K562 (cell line): ENCODE measurements at regions not wholly inside any gene's neighbourhood (a gene's known extent, or its start where the extent isn't known, plus 50 kb on each side); places are given as distances from the start of the nearest gene placed in this dataset.

Experiments used
- ATAC-seq: fragments of 200-7000 bp; cut with Tn5 transposase; 3 replicates; pipeline ENCODE4 v1.9.1; 2020; ENCODE audit warnings: moderate library complexity
- BruUV-seq: library from RNA; stranded (reverse); fragments of 400-500 nt; replicated peaks from 2 replicates; lab custom pipeline; 2021; lab: Mats Ljungman, UMichigan
- CTCF ChIA-PET: fragments of 300-600 bp; formaldehyde crosslinking; extraction: SDS; loops from one replicate; lab custom pipeline; 2021; ENCODE audit warnings: low intra/inter-chr PET ratio; lab: Yijun Ruan, JAX
- POLR2A ChIA-PET: fragments of 300-600, 350-650 bp; sonication (Branson Sonifier 250); formaldehyde crosslinking; extraction: SDS; loops from one replicate; lab custom pipeline; 2021; ENCODE audit warnings: antibody characterized with exemption, inconsistent platforms; lab: Yijun Ruan, JAX
- DNase-seq, 4 experiments: peaks; one replicate each; pipeline versions ENCODE4 v3.0.0 to v3.0.0-alpha.2; 2011 to 2018; ENCODE audit warnings: low spot score in 3 of 4, mixed read lengths in 3 of 4; ENCODE audit errors: extremely low read depth in 1 of 4
- FAIRE-seq: peaks from 2 replicates; lab custom pipeline; 2011; peaks lifted over from hg19 to GRCh38; lab: Jason Lieb, UNC
- H2AFZ ChIP-seq: 2 replicates; pipeline ENCODE4 v1.6.0; 2011; ENCODE audit warnings: low read depth, low read length, control low read depth, inconsistent platforms
- H3K27ac ChIP-seq: fragments of 200-600 bp; 3 replicates; pipeline ENCODE4 v1.8.0; 2011; ENCODE audit warnings: low read depth, mild to moderate bottlenecking, control low read depth, inconsistent platforms, low read length, moderate library complexity, mixed read lengths; ENCODE audit errors: extremely low read depth
- H3K27me3 ChIP-seq, 2 experiments: fragments of 300-600 bp in 1 of 2; 2 replicates in 1 of 2; 3 replicates in 1 of 2; pipeline versions ENCODE4 v1.6.0 to v1.8.0; 2011; ENCODE audit warnings: inconsistent platforms in 2 of 2, low read length in 2 of 2, mild to moderate bottlenecking in 1 of 2, mixed read lengths in 1 of 2, moderate library complexity in 1 of 2; ENCODE audit not compliant: control insufficient read depth in 2 of 2, insufficient read depth in 2 of 2
- H3K36me3 ChIP-seq: fragments of 300-600 bp; 3 replicates; pipeline ENCODE4 v1.8.0; 2011; ENCODE audit warnings: mild to moderate bottlenecking, low read length, inconsistent platforms; ENCODE audit not compliant: control insufficient read depth, insufficient read depth
- H3K4me1 ChIP-seq, 2 experiments: fragments of 200-600 bp in 1 of 2; replicated peaks in 1 of 2; 2 replicates in 1 of 2; 3 replicates in 1 of 2; pipeline versions ENCODE4 v1.5.1 to v1.8.0; 2011; ENCODE audit warnings: inconsistent platforms in 2 of 2, low read length in 2 of 2, mild to moderate bottlenecking in 1 of 2, mixed read lengths in 1 of 2, moderate library complexity in 1 of 2; ENCODE audit not compliant: control insufficient read depth in 2 of 2, insufficient read depth in 2 of 2
- H3K4me2 ChIP-seq: 2 replicates; pipeline ENCODE4 v1.6.1; 2011; ENCODE audit warnings: low read length, control low read depth, inconsistent platforms, mixed read lengths; ENCODE audit not compliant: insufficient read depth
- H3K4me3 ChIP-seq: fragments of 200-600 bp; sonication (generic), shearing (Covaris generic); 2 replicates; pipeline ENCODE4 v1.5.1; 2016; ENCODE audit warnings: control low read depth, inconsistent platforms
- H3K79me2 ChIP-seq: fragments of 200-600 bp; 3 replicates; pipeline ENCODE4 v1.8.0; 2011; ENCODE audit warnings: low read length, inconsistent platforms; ENCODE audit not compliant: control insufficient read depth, insufficient read depth
- H3K9ac ChIP-seq, 2 experiments: 2 replicates each; pipeline versions ENCODE4 v1.6.0 to v1.6.1; 2011; ENCODE audit warnings: low read depth in 2 of 2, low read length in 2 of 2, control low read depth in 1 of 2, inconsistent platforms in 1 of 2, mild to moderate bottlenecking in 1 of 2, mixed read lengths in 1 of 2; ENCODE audit not compliant: insufficient read depth in 1 of 2
- H3K9me1 ChIP-seq: one replicate; pipeline ENCODE4 v1.6.0; 2011; ENCODE audit warnings: inconsistent platforms, mild to moderate bottlenecking, low read length, moderate library complexity; ENCODE audit not compliant: control insufficient read depth, insufficient read depth
- H3K9me3 ChIP-seq: replicated peaks from 2 replicates; pipeline ENCODE4 v1.5.1; 2011; ENCODE audit warnings: low read depth, low read length, inconsistent platforms; ENCODE audit not compliant: control insufficient read depth, insufficient read depth
- H4K20me1 ChIP-seq: replicated peaks from 2 replicates; pipeline ENCODE4 v1.6.1; 2011; ENCODE audit warnings: low read length, inconsistent platforms, mixed read lengths; ENCODE audit not compliant: control insufficient read depth, insufficient read depth
- HDAC1 ChIP-seq, 2 experiments: fragments of 450-650 bp; IDR thresholded peaks; 2 replicates each; pipeline ENCODE4 v1.6.1; 2016 to 2017; ENCODE audit warnings: inconsistent platforms in 1 of 2, mild to moderate bottlenecking in 1 of 2, moderate library complexity in 1 of 2
- JUND ChIP-seq, 2 experiments: IDR thresholded peaks; 2 replicates in 1 of 2; 3 replicates in 1 of 2; pipeline ENCODE4 v1.6.1; 2011; ENCODE audit warnings: borderline replicate concordance in 2 of 2, low read depth in 2 of 2, low read length in 2 of 2, improper control_type of control experiment in 1 of 2, missing biosample characterization in 1 of 2, missing genetic modification characterization in 1 of 2, missing genetic modification reagents in 1 of 2
- NR4A1 ChIP-seq, 2 experiments: fragments of 250-450 bp in 1 of 2; fragments of 450-650 bp in 1 of 2; sonication (Bioruptor Pico) in 1 of 2; IDR thresholded peaks; 2 replicates each; pipeline versions ENCODE4 v1.4.0 to v1.6.1; 2016 to 2020; ENCODE audit warnings: mild to moderate bottlenecking in 2 of 2, missing compliant biosample characterization in 1 of 2, missing genetic modification characterization in 1 of 2, moderate library complexity in 1 of 2
- NUFIP1 ChIP-seq: fragments of 450-650 bp; IDR thresholded peaks from 2 replicates; pipeline ENCODE4 v1.6.1; 2018; ENCODE audit not compliant: partially characterized antibody
- TAF1 ChIP-seq: IDR thresholded peaks from 2 replicates; pipeline ENCODE4 v1.6.1; 2011; ENCODE audit warnings: mild to moderate bottlenecking, low read length, moderate library complexity; ENCODE audit not compliant: insufficient read depth, control insufficient read depth, severe bottlenecking; ENCODE audit errors: extremely low read depth
- WGBS: fragments of 100-300 bp; shearing (Covaris generic); methylation state at CpG from one replicate; pipeline ENCODE4 v1.1.6; 2016; ENCODE audit warnings: low coverage, mixed read lengths; ENCODE audit not compliant: insufficient coverage; ENCODE audit errors: missing lambda C conversion rate; 5-methylcytosine and 5-hydroxymethylcytosine counted together
- in situ Hi-C: fragments of 300-500 bp; cut with MboI; formaldehyde crosslinking; loops from 4 replicates; pipeline ENCODE4 v1.15.0; 2018; ENCODE audit warnings: inconsistent platforms, mixed read lengths
- intact Hi-C: fragments of 100-400 bp; cut with micrococcal nuclease; formaldehyde crosslinking; loops from 2 replicates; pipeline ENCODE4 v1.14.2; 2022

- ChIA-PET POLR2A (no interaction called here), CTCF (no interaction called here)
- no peak overlapping the region for H3K9ac ChIP-seq
- ATAC-seq = no peak
- H3K27ac ChIP-seq = no peak overlapping the region
- in situ Hi-C loops (no loop called here), intact Hi-C loops (no loop called here)
- no peaks in the 10 kb centered on the region for H3K27me3 ChIP-seq
- H3K36me3 ChIP-seq = no peaks in the 10 kb centered on the region
- TF ChIP-seq JUND (IDR thresholded peaks at IDR 0.05; ENCODE audit: borderline replicate concordance, low read depth, low read length) (no peak), JUND (tag; IDR thresholded peaks at IDR 0.05; ENCODE audit: borderline replicate concordance, low read depth, low read length) (no peak)
- no peak overlapping the region for H3K4me2 ChIP-seq
- H3K4me1 ChIP-seq = 0 out of 5 replicates have a peak, but pooled peaks cover 0 to 4% of the 10 kb centered on the region in 2 experiments
- no peak overlapping the region for H3K4me3 ChIP-seq
- 9% methylated on average over 7 of the region's 7 CpGs for WGBS
- H2AFZ ChIP-seq = no peak overlapping the region
- FAIRE-seq = no peak
- BruUV-seq = no TSS peak
- no peaks in the 10 kb centered on the region for H3K9me3 ChIP-seq
- DNase-seq = no peak
- H3K9me1 ChIP-seq = no peaks in the 10 kb centered on the region
- H4K20me1 ChIP-seq = no peaks in the 10 kb centered on the region
- no peaks in the 10 kb centered on the region for H3K79me2 ChIP-seq
Observed at GRCh38 chr2:200222791-200223190, 83.7 kb upstream of the SPATS2L start.

DNA sequence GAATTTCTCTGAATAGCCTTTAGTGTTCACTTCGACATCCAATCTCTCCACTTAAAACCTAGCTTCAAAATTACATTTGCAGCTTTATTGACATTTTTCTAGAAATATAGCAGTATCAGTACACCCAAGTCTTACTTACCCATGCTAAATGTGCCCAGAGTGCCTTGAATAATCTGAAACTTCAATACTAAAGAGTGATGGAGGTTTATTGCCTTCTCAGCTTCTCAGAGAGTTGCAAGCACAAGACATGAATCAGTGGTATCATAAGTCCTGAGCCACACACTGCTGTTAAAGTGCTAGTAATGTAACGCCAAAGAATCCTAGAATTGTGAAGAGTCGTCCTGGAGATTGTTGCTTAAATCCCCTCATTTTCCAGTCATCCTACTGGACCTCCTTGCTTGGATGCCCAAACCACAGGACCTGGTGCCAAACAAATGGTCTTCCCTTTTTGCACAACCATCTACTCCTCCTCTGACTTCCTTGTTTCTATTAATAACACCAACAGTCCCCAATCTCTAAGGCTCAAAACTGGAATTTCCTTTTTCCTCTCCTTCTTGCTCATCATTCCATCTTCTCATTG is 83.2 kb upstream of the SPATS2L start:
- no peak for ATAC-seq
- TF ChIP-seq HDAC1 (IDR thresholded peaks at IDR 0.05) (no peak), NUFIP1 (no peak), NR4A1 (CRISPR knock-in tag; IDR thresholded peaks at IDR 0.05) (no peak), NR4A1 (tag; IDR thresholded peaks at IDR 0.05) (no peak), TAF1 (no peak)
- Histone ChIP-seq H3K4me3 (no peak overlapping the region), H3K27me3 (no peaks in the 10 kb centered on the region), H2AFZ (no peak overlapping the region), H3K27ac (no peak overlapping the region), H3K4me1 (0 out of 5 replicates have a peak, but pooled peaks cover 0 to under 1% of the 10 kb centered on the region in 2 experiments), H3K9me3 (no peaks in the 10 kb centered on the region), H4K20me1 (no peaks in the 10 kb centered on the region), H3K9ac (no peak overlapping the region), H3K79me2 (no peaks in the 10 kb centered on the region), H3K9me1 (no peaks in the 10 kb centered on the region), H3K36me3 (no peaks in the 10 kb centered on the region), H3K4me2 (no peak overlapping the region)
- in situ Hi-C loops = no loop called here
- ChIA-PET CTCF (no interaction called here), POLR2A (no interaction called here)
- no peak for FAIRE-seq
- 0% methylated on average over 3 of the region's 3 CpGs for WGBS
- no TSS peak for BruUV-seq
- intact Hi-C loops = no loop called here
- no peak for DNase-seq
